ENCODE measurements at regions not wholly inside any gene's neighbourhood (a gene's known extent, or its start where the extent isn't known, plus 50 kb on each side); places are given as distances from the start of the nearest gene placed in this dataset.

DNA sequence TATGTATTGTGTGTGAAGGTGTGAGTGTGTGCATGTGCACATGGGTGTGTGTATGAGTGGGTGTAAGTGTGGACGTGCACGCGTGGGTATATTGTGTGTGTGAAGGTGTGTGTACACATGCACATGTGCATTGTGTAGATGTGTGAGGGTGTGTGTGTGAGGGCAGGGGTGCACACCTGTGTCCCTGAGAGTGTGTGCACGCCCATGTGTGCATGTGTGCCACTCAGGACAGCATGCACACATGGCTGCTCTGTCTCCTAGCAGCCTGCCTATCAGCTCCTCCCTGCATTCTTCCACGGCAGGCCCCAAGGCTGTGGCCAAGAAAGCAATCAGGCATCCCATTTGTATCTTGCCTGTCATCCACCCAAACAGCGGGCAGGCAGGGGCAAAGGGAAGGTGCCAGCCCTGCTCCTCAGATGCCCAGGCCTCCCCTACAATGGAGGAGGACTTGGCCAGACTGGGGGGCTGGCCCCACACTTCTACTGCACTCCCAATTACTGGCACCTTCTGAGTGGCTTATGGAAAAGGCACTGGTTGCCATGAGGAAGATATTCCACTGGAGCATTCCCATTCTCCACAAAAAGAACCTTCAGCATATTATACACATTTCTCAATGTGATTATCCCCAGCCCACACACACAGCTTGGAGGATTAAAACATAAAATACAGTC, 380.4 kb upstream of the ZMIZ1 start:
- no peaks in the 10 kb centered on the region for H3K36me3 ChIP-seq
- H3K27ac ChIP-seq, result no peak overlapping the region
- no peak overlapping the region for H3K4me3 ChIP-seq
- no peak for DNase-seq
- H3K4me1 ChIP-seq (ENCODE audit: insufficient read depth), result no peaks in the 10 kb centered on the region
- whole genome bisulfite sequencing, 3 donors, result 75 to 81% (median 77%) methylated on average over 6 of the region's 6 CpGs
- TF ChIP-seq EP300 (IDR thresholded peaks at IDR 0.05) (no peak), POLR2A (IDR thresholded peaks at IDR 0.05) (no peak)
- TF ChIP-seq, protein P1, sequence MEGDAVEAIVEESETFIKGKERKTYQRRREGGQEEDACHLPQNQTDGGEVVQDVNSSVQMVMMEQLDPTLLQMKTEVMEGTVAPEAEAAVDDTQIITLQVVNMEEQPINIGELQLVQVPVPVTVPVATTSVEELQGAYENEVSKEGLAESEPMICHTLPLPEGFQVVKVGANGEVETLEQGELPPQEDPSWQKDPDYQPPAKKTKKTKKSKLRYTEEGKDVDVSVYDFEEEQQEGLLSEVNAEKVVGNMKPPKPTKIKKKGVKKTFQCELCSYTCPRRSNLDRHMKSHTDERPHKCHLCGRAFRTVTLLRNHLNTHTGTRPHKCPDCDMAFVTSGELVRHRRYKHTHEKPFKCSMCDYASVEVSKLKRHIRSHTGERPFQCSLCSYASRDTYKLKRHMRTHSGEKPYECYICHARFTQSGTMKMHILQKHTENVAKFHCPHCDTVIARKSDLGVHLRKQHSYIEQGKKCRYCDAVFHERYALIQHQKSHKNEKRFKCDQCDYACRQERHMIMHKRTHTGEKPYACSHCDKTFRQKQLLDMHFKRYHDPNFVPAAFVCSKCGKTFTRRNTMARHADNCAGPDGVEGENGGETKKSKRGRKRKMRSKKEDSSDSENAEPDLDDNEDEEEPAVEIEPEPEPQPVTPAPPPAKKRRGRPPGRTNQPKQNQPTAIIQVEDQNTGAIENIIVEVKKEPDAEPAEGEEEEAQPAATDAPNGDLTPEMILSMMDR (IDR thresholded peaks at IDR 0.05), result no peak
- no peaks in the 10 kb centered on the region for H3K27me3 ChIP-seq
- intact Hi-C loops (cut with DNase I), result no loop called here
- H3K9me3 ChIP-seq, result no peaks in the 10 kb centered on the region

DNA sequence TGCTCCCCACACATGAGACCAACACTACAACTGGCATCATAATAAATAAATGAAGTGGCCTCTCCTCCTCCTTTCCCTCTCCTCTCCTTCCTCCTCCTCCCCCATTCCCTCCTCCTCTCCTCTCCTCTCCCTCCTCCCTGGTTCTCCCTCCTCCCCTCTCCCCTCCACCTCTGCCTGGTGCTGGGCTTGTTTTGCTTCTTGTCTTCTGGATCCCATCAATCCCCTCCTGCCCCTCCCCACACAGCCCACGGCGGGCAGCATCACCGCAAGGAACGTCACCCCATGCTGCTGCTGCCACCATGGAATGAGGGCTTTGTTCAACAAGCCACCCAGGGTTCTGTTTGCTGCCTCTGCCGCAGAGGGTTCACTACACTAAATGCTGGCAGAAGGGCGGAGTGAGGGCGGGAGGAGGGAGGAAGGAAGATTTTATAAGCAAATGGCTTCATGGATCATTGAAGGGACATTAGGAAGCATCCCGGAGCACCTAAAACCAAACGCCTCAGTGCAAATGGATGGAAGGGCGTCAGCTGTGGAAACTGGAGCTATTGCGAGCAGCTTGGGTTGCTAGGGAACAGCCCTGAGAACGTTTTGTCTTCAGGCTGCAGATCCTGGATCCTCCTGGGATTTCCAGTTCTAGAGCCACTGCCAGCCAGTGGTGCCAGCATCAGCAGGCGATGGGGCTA, 379.7 kb upstream of the ZMIZ1 start:
- intact Hi-C loops (cut with DNase I), result no loop called here

DNA sequence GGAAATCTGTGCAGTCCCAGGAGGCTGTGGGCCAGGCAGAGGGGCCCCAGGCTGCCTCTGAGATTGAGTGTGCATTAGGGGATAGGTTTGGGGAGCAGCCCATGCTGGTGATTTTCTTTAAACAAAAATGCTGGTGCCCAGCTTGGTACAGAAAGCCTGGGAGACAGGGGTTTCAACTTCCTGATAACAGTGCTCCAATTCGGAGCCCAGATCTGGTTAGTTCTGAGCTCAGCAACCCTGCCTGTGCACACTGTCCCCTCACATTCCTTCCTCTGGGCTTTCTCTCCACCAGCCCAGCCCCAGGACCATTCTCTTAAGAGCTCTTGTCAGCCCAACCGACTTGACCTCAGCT, 379.2 kb upstream of the ZMIZ1 start:
- H3K4me1 ChIP-seq (ENCODE audit: insufficient read depth), result no peaks in the 10 kb centered on the region

More for the DNA sequence above, 379.7 kb upstream of the ZMIZ1 start:
- TF ChIP-seq, protein P1 (IDR thresholded peaks at IDR 0.05), result no peak
- TF ChIP-seq EP300 (IDR thresholded peaks at IDR 0.05) (no peak), POLR2A (IDR thresholded peaks at IDR 0.05) (no peak)
- 20 to 30% (median 27%) methylated on average over 13 of the region's 13 CpGs for WGBS, 3 donors
- Histone ChIP-seq H3K4me1 (ENCODE audit: insufficient read depth) (no peaks in the 10 kb centered on the region), H3K27ac (no peak overlapping the region), H3K4me3 (no peak overlapping the region), H3K27me3 (no peaks in the 10 kb centered on the region), H3K9me3 (no peaks in the 10 kb centered on the region), H3K36me3 (no peaks in the 10 kb centered on the region)
- DNase-seq, result no peak

DNA sequence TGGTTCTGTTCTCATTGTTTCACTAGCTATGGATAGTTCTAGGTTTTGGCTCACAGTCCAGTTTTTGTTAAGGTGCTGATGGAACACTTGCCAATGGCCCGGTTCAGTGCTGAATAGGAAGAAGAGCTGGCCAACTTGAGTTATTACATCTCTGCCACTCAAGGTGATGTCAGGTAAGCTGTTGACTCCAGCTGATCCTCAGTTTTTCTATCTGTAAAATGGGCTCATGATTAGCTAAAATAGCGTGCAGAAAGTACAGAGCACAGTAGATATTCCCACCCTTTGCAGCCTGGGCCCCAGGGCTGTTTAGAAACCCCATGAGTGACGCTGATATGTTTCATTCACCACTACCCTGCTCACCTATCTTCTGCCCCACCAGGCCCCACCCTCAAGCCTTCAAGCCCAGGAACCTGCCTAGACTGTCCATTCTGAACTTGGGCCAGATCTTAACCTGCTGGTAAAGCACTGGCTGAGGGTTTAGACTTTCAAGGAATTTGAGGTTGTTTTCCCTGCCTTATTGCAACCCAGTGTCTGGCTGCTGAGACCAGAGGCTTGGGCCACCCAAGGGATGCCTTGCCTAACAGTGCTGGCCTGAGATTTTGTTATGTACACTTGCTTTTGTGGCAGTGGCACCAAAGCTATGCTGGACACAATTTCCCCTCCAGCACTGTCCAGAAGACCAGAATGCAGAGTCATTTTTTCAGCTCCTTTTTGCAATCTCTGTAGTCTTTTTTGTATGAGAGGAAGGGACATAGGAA, 378.2 kb upstream of the ZMIZ1 start:
- TF ChIP-seq, protein P1 (IDR thresholded peaks at IDR 0.05), result no peak
- TF ChIP-seq POLR2A (IDR thresholded peaks at IDR 0.05) (no peak), EP300 (IDR thresholded peaks at IDR 0.05) (no peak)
- no peaks in the 10 kb centered on the region for H3K27me3 ChIP-seq
- no peaks in the 10 kb centered on the region for H3K9me3 ChIP-seq
- no peak for DNase-seq
- WGBS, 3 donors, result 92 to 98% (median 95%) methylated on average over 3 of the region's 3 CpGs
- H3K4me3 ChIP-seq, result no peak overlapping the region
- intact Hi-C loops (cut with DNase I), result no loop called here
- H3K36me3 ChIP-seq, result no peaks in the 10 kb centered on the region
- no peak overlapping the region for H3K27ac ChIP-seq
- no peaks in the 10 kb centered on the region for H3K4me1 ChIP-seq (ENCODE audit: insufficient read depth)

More for the DNA sequence above, 379.2 kb upstream of the ZMIZ1 start:
- H3K9me3 ChIP-seq, result no peaks in the 10 kb centered on the region
- H3K27me3 ChIP-seq, result no peaks in the 10 kb centered on the region
- intact Hi-C loops (cut with DNase I), result no loop called here
- H3K4me3 ChIP-seq, result no peak overlapping the region
- DNase-seq, result no peak
- H3K36me3 ChIP-seq, result no peaks in the 10 kb centered on the region
- TF ChIP-seq, protein P1 (IDR thresholded peaks at IDR 0.05), result no peak
- no peak for TF ChIP-seq EP300 (IDR thresholded peaks at IDR 0.05)
- no peak for TF ChIP-seq POLR2A (IDR thresholded peaks at IDR 0.05)
- no peak overlapping the region for H3K27ac ChIP-seq
- WGBS, 3 donors, result 58 to 68% (median 64%) methylated on average over 2 of the region's 2 CpGs
